Right lobe of liver (tissue), 6 donors: ENCODE measurements at regions not wholly inside any gene's neighbourhood (a gene's known extent, or its start where the extent isn't known, plus 50 kb on each side); places are given as distances from the start of the nearest gene placed in this dataset.

Experiments used
- ATAC-seq, 4 donors: fragments of 200-7000 bp; cut with Tn5 transposase; one replicate each; pipeline ENCODE4 v1.9.1; 2020; ENCODE audit warnings: mild to moderate bottlenecking in 4 of 4, moderate library complexity in 4 of 4
- DNase-seq, 3 donors: peaks; one replicate each; pipeline ENCODE4 v3.0.0-alpha.2; 2020
- H3K27ac ChIP-seq, 3 donors: fragments of 200-600 bp; one replicate each; pipeline ENCODE4 v1.8.0; 2022
- H3K27me3 ChIP-seq, 2 donors: fragments of 200-600 bp; one replicate each; pipeline ENCODE4 v1.8.0; 2022
- H3K36me3 ChIP-seq, 4 donors: fragments of 200-600 bp; sonication (generic) in 1 of 4; one replicate each; pipeline versions ENCODE4 v1.5.1 to v1.8.0; 2017 to 2022; ENCODE audit warnings: control low read depth in 1 of 4
- H3K4me1 ChIP-seq, 4 donors: fragments of 200-600 bp; sonication (generic) in 1 of 4; one replicate each; pipeline versions ENCODE4 v1.5.1 to v1.8.0; 2017 to 2022; ENCODE audit warnings: control low read depth in 1 of 4
- H3K4me3 ChIP-seq, 3 donors: fragments of 200-600 bp; one replicate each; pipeline ENCODE4 v1.8.0; 2022
- H3K9me3 ChIP-seq, 4 donors: fragments of 200-600 bp; sonication (generic) in 1 of 4; one replicate each; pipeline versions ENCODE4 v1.5.1 to v1.8.0; 2017 to 2022; ENCODE audit warnings: control low read depth in 1 of 4
- POLR2A ChIP-seq: fragments of 450-650 bp; IDR thresholded peaks from one replicate; pipeline ENCODE4 v1.6.1; 2017; ENCODE audit warnings: antibody characterized with exemption, mild to moderate bottlenecking
- whole genome bisulfite sequencing: methylation state at CpG from one replicate; pipeline ENCODE4 v1.1.6; 2018; ENCODE audit warnings: low coverage, low lambda C conversion rate; ENCODE audit not compliant: insufficient coverage; ENCODE audit errors: missing lambda C conversion rate; 5-methylcytosine and 5-hydroxymethylcytosine counted together
- intact Hi-C, 2 donors: fragments of 100-400 bp; cut with DNase I; formaldehyde crosslinking; loops; one replicate each; pipeline versions ENCODE4 v1.11.2 to v1.14.1; 2022
- TF ChIP-seq, protein P1 (sequence below), 4 donors: fragments of 200-600 bp in 3 of 4; fragments of 450-650 bp in 1 of 4; IDR thresholded peaks; one replicate each; pipeline versions ENCODE4 v1.5.1 to v1.8.0; 2016 to 2022; ENCODE audit warnings: antibody characterized with exemption in 4 of 4, mild to moderate bottlenecking in 2 of 4
- donor health status: DM: no; HTN: yes; CAD: no.
- donor health status: DM: no; HTN: no; CAD: no.
- donor health status: DM: no; HTN: no; CAD: no.
- donor health status: DM: no; HTN: yes; CAD: no.
- donor health status: DM: no; HTN: yes; CAD: no.

DNA sequence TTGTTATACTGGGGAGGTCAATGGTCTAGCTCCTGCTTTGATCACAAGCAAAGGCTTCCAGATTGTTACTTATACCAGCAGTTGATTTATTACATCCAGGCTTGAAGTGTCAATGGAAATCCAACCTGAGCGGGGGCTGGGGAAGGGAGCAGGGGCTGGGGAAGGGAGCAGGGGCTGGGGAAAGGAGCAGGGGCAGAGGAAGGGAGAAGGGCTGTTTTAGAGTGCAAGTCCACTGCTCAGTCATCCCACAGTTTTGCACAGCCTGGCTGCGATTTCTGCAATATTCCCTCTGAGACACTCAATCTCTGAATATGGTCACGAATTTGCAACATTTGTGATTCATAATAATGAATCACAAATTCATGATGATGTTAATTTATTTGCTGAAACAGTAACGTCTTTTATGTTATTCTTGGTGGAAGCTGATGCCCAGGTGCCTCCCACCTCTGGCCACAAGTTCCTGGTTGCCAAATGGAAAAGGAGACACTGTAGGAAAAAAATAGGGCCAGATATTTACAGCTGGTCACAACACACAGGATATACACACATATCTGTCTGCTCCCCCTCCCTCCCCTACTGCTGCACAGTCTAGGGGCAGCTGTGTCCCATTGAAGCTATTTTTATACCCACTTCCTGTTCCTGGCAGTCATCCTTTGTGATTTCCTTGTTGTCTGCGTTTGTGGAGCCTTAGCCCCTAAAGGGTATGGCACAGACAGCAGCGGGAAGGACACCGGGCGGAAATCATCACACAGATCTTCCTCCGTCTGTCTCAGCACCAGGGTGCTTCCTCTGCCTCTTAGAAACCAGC, 325.1 kb downstream of the GADD45G start:
- Histone ChIP-seq H3K27ac (no peak overlapping the region), H3K9me3 (no peaks in the 10 kb centered on the region), H3K36me3 (no peaks in the 10 kb centered on the region), H3K27me3 (no peaks in the 10 kb centered on the region), H3K4me3 (no peak overlapping the region), H3K4me1 (peaks cover 0 to 32% (median 9%) of the 10 kb centered on the region in 4 donors)
- no peak for TF ChIP-seq POLR2A
- TF ChIP-seq, protein P1, sequence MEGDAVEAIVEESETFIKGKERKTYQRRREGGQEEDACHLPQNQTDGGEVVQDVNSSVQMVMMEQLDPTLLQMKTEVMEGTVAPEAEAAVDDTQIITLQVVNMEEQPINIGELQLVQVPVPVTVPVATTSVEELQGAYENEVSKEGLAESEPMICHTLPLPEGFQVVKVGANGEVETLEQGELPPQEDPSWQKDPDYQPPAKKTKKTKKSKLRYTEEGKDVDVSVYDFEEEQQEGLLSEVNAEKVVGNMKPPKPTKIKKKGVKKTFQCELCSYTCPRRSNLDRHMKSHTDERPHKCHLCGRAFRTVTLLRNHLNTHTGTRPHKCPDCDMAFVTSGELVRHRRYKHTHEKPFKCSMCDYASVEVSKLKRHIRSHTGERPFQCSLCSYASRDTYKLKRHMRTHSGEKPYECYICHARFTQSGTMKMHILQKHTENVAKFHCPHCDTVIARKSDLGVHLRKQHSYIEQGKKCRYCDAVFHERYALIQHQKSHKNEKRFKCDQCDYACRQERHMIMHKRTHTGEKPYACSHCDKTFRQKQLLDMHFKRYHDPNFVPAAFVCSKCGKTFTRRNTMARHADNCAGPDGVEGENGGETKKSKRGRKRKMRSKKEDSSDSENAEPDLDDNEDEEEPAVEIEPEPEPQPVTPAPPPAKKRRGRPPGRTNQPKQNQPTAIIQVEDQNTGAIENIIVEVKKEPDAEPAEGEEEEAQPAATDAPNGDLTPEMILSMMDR (IDR thresholded peaks at IDR 0.05), result no peak
- intact Hi-C loops, result loop anchor here (10.0 kb wide), 2 partner anchors 165 to 335 kb away; no protein-coding TSS in a partner anchor
- DNase-seq (no peak), ATAC-seq (peak; percentile 30 to 52 (median 43))
- WGBS, result 51% methylated on average over 9 of the region's 9 CpGs

DNA sequence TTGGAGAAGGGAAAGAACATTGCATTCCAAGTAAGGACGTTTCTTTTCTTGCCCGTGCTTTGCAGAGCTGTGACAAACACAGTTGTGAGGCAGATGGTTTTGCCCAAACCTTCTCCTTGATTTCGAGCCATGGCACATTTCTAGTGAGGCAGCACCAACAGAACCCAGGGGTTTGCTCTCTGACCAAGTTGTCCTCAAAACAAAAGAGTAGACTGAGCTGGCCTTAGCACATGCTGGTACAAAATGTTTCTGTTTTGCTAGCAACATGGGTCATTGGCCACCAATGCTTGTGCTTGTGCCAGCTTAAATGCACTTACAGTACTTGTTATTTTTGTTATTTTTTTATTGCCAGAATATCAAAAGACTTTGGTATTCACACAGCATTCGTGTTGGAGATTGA, 328.8 kb downstream of the GADD45G start:
- intact Hi-C loops, result no loop called here
- H3K27ac ChIP-seq, result peak overlapping the region in 1 of 3 donors; percentile 53
- H3K4me1 ChIP-seq, result peaks cover 0 to 10% (median 4%) of the 10 kb centered on the region in 4 donors
- H3K36me3 ChIP-seq, result no peaks in the 10 kb centered on the region
- 46% methylated on average over 3 of the region's 4 CpGs for WGBS
- no peak overlapping the region for H3K4me3 ChIP-seq
- DNase-seq (no peak), ATAC-seq (peak in 3 of 4 donors; percentile 55 to 77 (median 73))
- H3K9me3 ChIP-seq, result no peaks in the 10 kb centered on the region
- TF ChIP-seq POLR2A, result no peak
- TF ChIP-seq, protein P1 (IDR thresholded peaks at IDR 0.05), result no peak
- H3K27me3 ChIP-seq, result no peaks in the 10 kb centered on the region

DNA sequence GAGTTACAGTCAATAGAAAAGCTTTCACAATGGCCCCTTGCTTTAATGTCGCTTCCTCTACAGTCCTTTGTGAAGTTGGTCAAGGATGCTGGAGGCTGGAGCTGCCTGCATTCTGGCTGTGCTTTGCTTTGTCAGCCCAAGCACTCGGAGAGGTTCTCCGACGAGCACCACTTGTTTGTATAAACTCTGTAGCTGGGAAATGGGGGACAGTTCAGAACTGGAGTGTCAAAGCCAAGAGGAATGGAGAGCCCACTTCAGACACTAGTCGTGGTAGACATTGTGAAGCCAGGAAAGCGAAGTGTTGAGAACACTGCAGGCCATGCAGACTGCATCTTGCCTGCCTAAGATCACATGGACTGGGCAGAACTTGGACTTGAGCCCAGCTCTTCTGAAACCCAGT, 330.3 kb downstream of the GADD45G start:
- Histone ChIP-seq H3K27me3 (no peaks in the 10 kb centered on the region), H3K4me3 (no peak overlapping the region), H3K27ac (no peak overlapping the region), H3K9me3 (no peaks in the 10 kb centered on the region), H3K36me3 (no peaks in the 10 kb centered on the region), H3K4me1 (peaks cover 0 to 10% (median 4%) of the 10 kb centered on the region in 4 donors)
- intact Hi-C loops, result no loop called here
- ATAC-seq (peak in 1 of 4 donors; percentile 21), DNase-seq (no peak)
- 93% methylated on average over 3 of the region's 6 CpGs for WGBS
- no peak for TF ChIP-seq POLR2A
- TF ChIP-seq, protein P1 (IDR thresholded peaks at IDR 0.05), result no peak

DNA sequence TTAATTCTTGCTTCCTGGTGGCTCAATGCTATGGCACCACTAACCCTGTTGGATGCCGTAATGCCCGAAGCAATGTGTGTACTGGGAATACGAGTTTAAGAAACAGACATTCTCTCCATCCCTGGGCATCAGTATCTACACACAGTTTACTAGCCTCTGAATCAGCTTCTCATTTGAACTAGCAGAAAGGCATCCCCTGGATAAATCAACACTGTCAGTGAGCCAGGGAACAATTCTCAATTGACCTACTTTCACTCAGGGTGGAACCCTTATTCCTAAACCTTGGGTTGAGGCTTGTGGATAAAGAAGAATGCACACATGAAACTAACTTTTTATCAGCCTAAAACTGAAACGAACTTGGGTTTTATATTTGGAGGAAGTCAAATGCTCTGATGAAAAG, 331.0 kb downstream of the GADD45G start:
- Histone ChIP-seq H3K27me3 (no peaks in the 10 kb centered on the region), H3K36me3 (no peaks in the 10 kb centered on the region), H3K9me3 (no peaks in the 10 kb centered on the region), H3K4me3 (no peak overlapping the region), H3K27ac (no peak overlapping the region), H3K4me1 (peaks cover 0 to 10% (median 4%) of the 10 kb centered on the region in 4 donors)
- TF ChIP-seq POLR2A, result no peak
- TF ChIP-seq, protein P1 (IDR thresholded peaks at IDR 0.05), result no peak
- ATAC-seq (peak in 1 of 4 donors; percentile 12), DNase-seq (no peak)
- WGBS, result 26% methylated on average over 1 of the region's 4 CpGs
- intact Hi-C loops, result no loop called here
